CD4-positive, alpha-beta T cell (primary cell): ENCODE measurements at regions not wholly inside any gene's neighbourhood (a gene's known extent, or its start where the extent isn't known, plus 50 kb on each side); places are given as distances from the start of the nearest gene placed in this dataset.

ENCODE experiments used
- ATAC-seq: fragments of 200-7000 bp; cut with Tn5 transposase; one replicate; pipeline ENCODE4 v1.10.0; 2022; ENCODE audit warnings: mild to moderate bottlenecking; ENCODE audit not compliant: poor library complexity
- CTCF ChIA-PET: fragments of 350-600 bp; sonication (Branson Sonifier 250); formaldehyde crosslinking; loops from one replicate; lab custom pipeline; 2021; ENCODE audit warnings: antibody characterized with exemption, inconsistent platforms; lab: Charles Lee
- POLR2A ChIA-PET: fragments of 350-600 bp; sonication (Branson Sonifier 250); formaldehyde crosslinking; loops from one replicate; lab custom pipeline; 2021; ENCODE audit warnings: antibody characterized with exemption, inconsistent platforms; lab: Charles Lee
- DNase-seq, 14 experiments: peaks; one replicate each; pipeline ENCODE4 v3.0.0-alpha.2; 2013 to 2020; ENCODE audit warnings: mixed read lengths in 2 of 14
- H3K27ac ChIP-seq, 2 donors: one replicate each; pipeline versions ENCODE4 v1.5.1 to v1.7.0; 2013; ENCODE audit warnings: low read length in 2 of 2, low read depth in 1 of 2, mild to moderate bottlenecking in 1 of 2
- H3K27me3 ChIP-seq, 2 experiments: 1 replicate in 1 of 2; 2 replicates in 1 of 2; pipeline versions ENCODE4 v1.6.1 to v1.7.0; 2013; ENCODE audit warnings: low read length in 2 of 2, control low read depth in 1 of 2, mild to moderate bottlenecking in 1 of 2, moderate library complexity in 1 of 2; ENCODE audit not compliant: insufficient read depth in 2 of 2, control insufficient read depth in 1 of 2
- H3K36me3 ChIP-seq: one replicate; pipeline ENCODE4 v1.6.1; 2013; ENCODE audit warnings: low read length, control low read depth; ENCODE audit not compliant: insufficient read depth
- H3K4me1 ChIP-seq: one replicate; pipeline ENCODE4 v1.6.1; 2013; ENCODE audit warnings: low read length, control low read depth; ENCODE audit not compliant: insufficient read depth
- H3K4me3 ChIP-seq: one replicate; pipeline ENCODE4 v1.5.1; 2013; ENCODE audit warnings: mild to moderate bottlenecking, low read length, moderate library complexity
- H3K9me3 ChIP-seq, 2 experiments: 1 replicate in 1 of 2; 2 replicates in 1 of 2; pipeline versions ENCODE4 v1.6.1 to v1.7.0; 2013; ENCODE audit warnings: low read length in 2 of 2, mild to moderate bottlenecking in 2 of 2, control low read depth in 1 of 2, moderate library complexity in 1 of 2; ENCODE audit not compliant: control insufficient read depth in 1 of 2, insufficient read depth in 1 of 2
- H3K27ac Mint-ChIP-seq: one replicate; pipeline ENCODE4 v1.8.0; 2020; ENCODE audit warnings: mixed read lengths
- H3K27me3 Mint-ChIP-seq: one replicate; pipeline ENCODE4 v1.8.0; 2021; ENCODE audit warnings: mixed read lengths
- H3K36me3 Mint-ChIP-seq: one replicate; pipeline ENCODE4 v1.8.0; 2021; ENCODE audit warnings: low read depth, mixed read lengths
- H3K4me1 Mint-ChIP-seq: one replicate; pipeline ENCODE4 v1.8.0; 2021; ENCODE audit warnings: low read depth, mixed read lengths
- H3K4me3 Mint-ChIP-seq: one replicate; pipeline ENCODE4 v1.8.0; 2020; ENCODE audit warnings: mild to moderate bottlenecking, mixed read lengths
- H3K9me3 Mint-ChIP-seq: one replicate; pipeline ENCODE4 v1.8.0; 2020; ENCODE audit warnings: mixed read lengths
- CTCF ChIP-seq: fragments of 200-600 bp; IDR thresholded peaks from one replicate; pipeline ENCODE4 v1.8.0; 2022; ENCODE audit warnings: antibody characterized with exemption, mild to moderate bottlenecking
- intact Hi-C, 2 experiments: fragments of 100-400 bp; cut with DNase I in 1 of 2; cut with micrococcal nuclease in 1 of 2; formaldehyde crosslinking; loops; one replicate each; pipeline versions ENCODE4 v1.15.1 to v1.9.0; 2023 to 2025; cut with DNase I, micrococcal nuclease

GRCh38 chr4:125911058-125911457, 596.3 kb downstream of the FAT4 start:
- CTCF ChIA-PET = no interaction called here
- no peaks in the 10 kb centered on the region for H3K4me1 Mint-ChIP-seq

GRCh38 chr4:125911481-125911880, 596.7 kb downstream of the FAT4 start:
- ATAC-seq = no peak

More at GRCh38 chr4:125911058-125911457, 596.3 kb downstream of the FAT4 start:
- DNase-seq (no peak), ATAC-seq (no peak)
- Mint-ChIP-seq H3K4me3 (no peak overlapping the region), H3K9me3 (peaks cover 3% of the 10 kb centered on the region), H3K36me3 (no peaks in the 10 kb centered on the region), H3K27me3 (no peaks in the 10 kb centered on the region), H3K27ac (no peak overlapping the region)
- POLR2A ChIA-PET = no interaction called here
- Histone ChIP-seq H3K27me3 (no peaks in the 10 kb centered on the region), H3K36me3 (no peaks in the 10 kb centered on the region), H3K9me3 (no peaks in the 10 kb centered on the region), H3K4me1 (no peaks in the 10 kb centered on the region), H3K27ac (no peak overlapping the region), H3K4me3 (no peak overlapping the region)
- intact Hi-C loops = loop anchor here in 1 of 2 experiments (1.0 kb wide), 1 partner anchor 10 kb away; no protein-coding TSS in a partner anchor
- no peak for TF ChIP-seq CTCF

GRCh38 chr4:125917559-125917958, 602.8 kb downstream of the FAT4 start:
- no peak overlapping the region for H3K4me3 Mint-ChIP-seq
- no peaks in the 10 kb centered on the region for H3K4me1 Mint-ChIP-seq
- no peak for TF ChIP-seq CTCF
- POLR2A ChIA-PET = no interaction called here
- Histone ChIP-seq H3K4me1 (no peaks in the 10 kb centered on the region), H3K27ac (no peak overlapping the region), H3K27me3 (no peaks in the 10 kb centered on the region), H3K4me3 (no peak overlapping the region), H3K9me3 (no peaks in the 10 kb centered on the region), H3K36me3 (no peaks in the 10 kb centered on the region)
- H3K27ac Mint-ChIP-seq = no peak overlapping the region
- intact Hi-C loops = no loop called here
- no peaks in the 10 kb centered on the region for H3K36me3 Mint-ChIP-seq
- ATAC-seq (no peak), DNase-seq (no peak)
- CTCF ChIA-PET = no interaction called here
- no peaks in the 10 kb centered on the region for H3K27me3 Mint-ChIP-seq
- peaks cover 2% of the 10 kb centered on the region for H3K9me3 Mint-ChIP-seq

More at GRCh38 chr4:125911481-125911880, 596.7 kb downstream of the FAT4 start:
- H3K27me3 ChIP-seq = no peaks in the 10 kb centered on the region
- H3K9me3 ChIP-seq = no peaks in the 10 kb centered on the region
- Mint-ChIP-seq H3K4me3 (no peak overlapping the region), H3K36me3 (no peaks in the 10 kb centered on the region), H3K27ac (no peak overlapping the region), H3K9me3 (peaks cover 3% of the 10 kb centered on the region), H3K4me1 (no peaks in the 10 kb centered on the region), H3K27me3 (no peaks in the 10 kb centered on the region)
- no peak overlapping the region for H3K4me3 ChIP-seq
- H3K27ac ChIP-seq = no peak overlapping the region
- no peak for TF ChIP-seq CTCF
- DNase-seq = no peak
- H3K36me3 ChIP-seq = no peaks in the 10 kb centered on the region
- H3K4me1 ChIP-seq = no peaks in the 10 kb centered on the region
- intact Hi-C loops = loop anchor here in 1 of 2 experiments (1.0 kb wide), 1 partner anchor 10 kb away; no protein-coding TSS in a partner anchor
- ChIA-PET POLR2A (no interaction called here), CTCF (no interaction called here)
